ENCODE measurements at regions not wholly inside any gene's neighbourhood (a gene's known extent, or its start where the extent isn't known, plus 50 kb on each side); places are given as distances from the start of the nearest gene placed in this dataset.

DNA sequence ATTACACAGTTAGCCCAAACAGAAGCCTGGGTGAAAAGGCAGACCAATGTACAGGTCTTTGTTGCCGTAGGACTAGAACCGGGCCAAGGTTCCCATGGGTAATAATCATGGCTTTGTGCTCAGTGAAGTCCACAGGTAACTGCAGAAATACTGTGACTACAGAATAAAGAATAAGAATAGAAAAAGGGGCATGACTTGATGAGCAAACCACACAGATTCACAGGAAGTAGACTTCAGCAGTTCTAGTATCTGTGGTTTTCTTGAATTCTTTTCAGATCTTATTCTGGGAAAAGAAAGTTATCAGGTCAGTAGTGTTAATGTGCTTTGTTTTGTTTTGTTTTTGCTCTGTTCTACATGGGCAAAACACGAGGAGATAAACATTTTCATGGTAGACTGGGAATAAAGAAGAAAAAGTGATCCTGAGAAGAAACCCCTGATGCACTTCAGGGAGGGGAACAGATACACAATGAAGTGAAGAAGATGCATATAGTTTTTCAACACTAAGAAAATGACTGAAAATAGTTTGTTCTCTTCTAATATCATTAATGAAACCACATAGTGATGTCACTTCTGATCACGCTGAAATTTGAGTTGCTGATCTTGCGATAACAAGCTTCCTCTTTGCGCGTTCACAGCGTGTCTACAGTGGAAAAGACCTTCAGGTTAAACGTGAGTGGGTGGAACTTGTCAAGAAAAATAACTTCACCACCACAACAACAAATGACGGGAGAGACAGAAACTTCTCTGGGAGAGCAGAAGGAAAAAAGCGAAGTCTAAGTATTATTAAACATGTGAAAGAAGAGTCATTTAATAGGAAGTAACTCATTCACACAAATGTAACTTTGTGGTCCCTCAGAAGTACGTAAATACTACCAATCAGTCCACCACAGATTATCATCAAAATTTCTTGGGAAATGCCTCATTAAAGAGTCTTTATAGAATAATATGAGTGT, 315.8 kb upstream of the SATB1 start:
- TF ChIP-seq, protein P1, sequence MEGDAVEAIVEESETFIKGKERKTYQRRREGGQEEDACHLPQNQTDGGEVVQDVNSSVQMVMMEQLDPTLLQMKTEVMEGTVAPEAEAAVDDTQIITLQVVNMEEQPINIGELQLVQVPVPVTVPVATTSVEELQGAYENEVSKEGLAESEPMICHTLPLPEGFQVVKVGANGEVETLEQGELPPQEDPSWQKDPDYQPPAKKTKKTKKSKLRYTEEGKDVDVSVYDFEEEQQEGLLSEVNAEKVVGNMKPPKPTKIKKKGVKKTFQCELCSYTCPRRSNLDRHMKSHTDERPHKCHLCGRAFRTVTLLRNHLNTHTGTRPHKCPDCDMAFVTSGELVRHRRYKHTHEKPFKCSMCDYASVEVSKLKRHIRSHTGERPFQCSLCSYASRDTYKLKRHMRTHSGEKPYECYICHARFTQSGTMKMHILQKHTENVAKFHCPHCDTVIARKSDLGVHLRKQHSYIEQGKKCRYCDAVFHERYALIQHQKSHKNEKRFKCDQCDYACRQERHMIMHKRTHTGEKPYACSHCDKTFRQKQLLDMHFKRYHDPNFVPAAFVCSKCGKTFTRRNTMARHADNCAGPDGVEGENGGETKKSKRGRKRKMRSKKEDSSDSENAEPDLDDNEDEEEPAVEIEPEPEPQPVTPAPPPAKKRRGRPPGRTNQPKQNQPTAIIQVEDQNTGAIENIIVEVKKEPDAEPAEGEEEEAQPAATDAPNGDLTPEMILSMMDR (IDR thresholded peaks at IDR 0.05) = no peak
- TF ChIP-seq POLR2AphosphoS5 (IDR thresholded peaks at IDR 0.05; ENCODE audit: insufficient read depth in 1 of 2, low read depth in 1 of 2) = no peak
- no peak for TF ChIP-seq POLR2A (IDR thresholded peaks at IDR 0.05)

Data from vagina (tissue), 2 donors.